GM23248 (cell line): ENCODE measurements at regions not wholly inside any gene's neighbourhood (a gene's known extent, or its start where the extent isn't known, plus 50 kb on each side); places are given as distances from the start of the nearest gene placed in this dataset.

Experiments used
- DNase-seq: peaks from one replicate; pipeline ENCODE4 v3.0.0-alpha.2; 2015
- H2AFZ ChIP-seq: fragments of 200-600 bp; sonication (generic); 2 replicates; pipeline ENCODE4 v1.6.1; 2016; ENCODE audit warnings: antibody characterized with exemption
- H3F3A ChIP-seq: fragments of 200-600 bp; sonication (generic); 2 replicates; pipeline ENCODE4 v1.6.1; 2016; ENCODE audit warnings: mild to moderate bottlenecking, antibody characterized with exemption, mixed run types; ENCODE audit not compliant: insufficient read depth
- H3K27ac ChIP-seq: fragments of 200-600 bp; sonication (generic); 2 replicates; pipeline ENCODE4 v1.5.1; 2016; ENCODE audit warnings: mild to moderate bottlenecking
- H3K27me3 ChIP-seq: fragments of 200-600 bp; sonication (generic); replicated peaks from 2 replicates; pipeline ENCODE4 v1.6.1; 2016; ENCODE audit warnings: mild to moderate bottlenecking; ENCODE audit not compliant: insufficient read depth
- H3K36me3 ChIP-seq: fragments of 200-600 bp; sonication (generic); 2 replicates; pipeline ENCODE4 v1.6.1; 2016; ENCODE audit warnings: low read depth, mild to moderate bottlenecking
- H3K4me1 ChIP-seq: fragments of 200-600 bp; sonication (generic); 2 replicates; pipeline ENCODE4 v1.6.1; 2016; ENCODE audit warnings: mild to moderate bottlenecking; ENCODE audit not compliant: insufficient read depth
- H3K4me2 ChIP-seq: fragments of 200-600 bp; sonication (generic); one replicate; pipeline ENCODE4 v1.6.1; 2016; ENCODE audit warnings: mild to moderate bottlenecking; ENCODE audit not compliant: unreplicated experiment
- H3K4me3 ChIP-seq: fragments of 200-600 bp; sonication (generic); 2 replicates; pipeline ENCODE4 v1.5.1; 2016; ENCODE audit warnings: mild to moderate bottlenecking
- H3K79me2 ChIP-seq: fragments of 200-600 bp; sonication (generic); 2 replicates; pipeline ENCODE4 v1.6.1; 2016; ENCODE audit warnings: mild to moderate bottlenecking; ENCODE audit not compliant: insufficient read depth
- H3K9ac ChIP-seq: fragments of 200-600 bp; sonication (generic); 2 replicates; pipeline ENCODE4 v1.6.1; 2016; ENCODE audit warnings: mild to moderate bottlenecking
- H3K9me2 ChIP-seq: fragments of 200-600 bp; sonication (generic); 2 replicates; pipeline ENCODE4 v1.6.1; 2016; ENCODE audit warnings: mixed run types, mild to moderate bottlenecking, moderate library complexity; ENCODE audit not compliant: insufficient read depth
- H3K9me3 ChIP-seq: fragments of 200-600 bp; sonication (generic); one replicate; pipeline ENCODE4 v1.6.1; 2017; ENCODE audit warnings: low read depth
- H4K20me1 ChIP-seq: fragments of 200-600 bp; sonication (generic); 2 replicates; pipeline ENCODE4 v1.6.0; 2016; ENCODE audit not compliant: insufficient read depth
- EZH2 ChIP-seq: fragments of 200-600 bp; sonication (generic); IDR thresholded peaks from 2 replicates; pipeline ENCODE4 v1.6.1; 2018; ENCODE audit warnings: antibody characterized with exemption, mild to moderate bottlenecking; ENCODE audit not compliant: insufficient read depth, poor library complexity, severe bottlenecking
- EZH2phosphoT487 ChIP-seq: fragments of 200-600 bp; sonication (generic); IDR thresholded peaks from 2 replicates; pipeline ENCODE4 v1.6.1; 2018; ENCODE audit warnings: antibody characterized with exemption, moderate library complexity, mild to moderate bottlenecking, low read depth; ENCODE audit not compliant: insufficient read depth
- WGBS, 2 experiments: methylation state at CpG; one replicate each; pipeline ENCODE4 v1.1.6; 2015 to 2017; ENCODE audit warnings: low lambda C conversion rate in 2 of 2, low coverage in 1 of 2; ENCODE audit errors: missing lambda C conversion rate in 2 of 2; 5-methylcytosine and 5-hydroxymethylcytosine counted together
- in situ Hi-C: fragments of 300-500 bp; cut with MboI; formaldehyde crosslinking; loops from 2 replicates; pipeline ENCODE4 v1.15.0; 2020

DNA sequence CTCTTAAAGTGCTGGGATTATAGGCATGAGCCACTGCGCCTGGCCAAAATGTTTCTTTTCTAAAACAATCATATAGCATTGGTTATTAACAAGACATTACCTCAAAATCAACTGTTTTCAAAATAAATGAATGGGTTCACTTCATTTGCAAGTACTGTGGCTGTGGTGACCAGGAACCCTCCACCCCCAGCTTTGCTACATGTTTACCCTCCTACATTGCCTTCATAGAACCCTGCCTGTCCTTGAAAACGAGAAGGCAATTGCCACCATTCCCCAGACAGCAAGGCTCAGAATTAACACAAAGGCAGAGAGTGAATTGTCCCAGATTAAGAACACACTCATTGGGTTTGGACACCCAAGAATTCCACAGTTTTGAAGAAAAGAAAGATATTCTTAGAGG lies 116.6 kb upstream of the LGSN start:
- no peaks in the 10 kb centered on the region for H3K9me3 ChIP-seq
- 34 to 38% methylated on average over 2 of the region's 2 CpGs for WGBS, 2 experiments
- DNase-seq: no peak

DNA sequence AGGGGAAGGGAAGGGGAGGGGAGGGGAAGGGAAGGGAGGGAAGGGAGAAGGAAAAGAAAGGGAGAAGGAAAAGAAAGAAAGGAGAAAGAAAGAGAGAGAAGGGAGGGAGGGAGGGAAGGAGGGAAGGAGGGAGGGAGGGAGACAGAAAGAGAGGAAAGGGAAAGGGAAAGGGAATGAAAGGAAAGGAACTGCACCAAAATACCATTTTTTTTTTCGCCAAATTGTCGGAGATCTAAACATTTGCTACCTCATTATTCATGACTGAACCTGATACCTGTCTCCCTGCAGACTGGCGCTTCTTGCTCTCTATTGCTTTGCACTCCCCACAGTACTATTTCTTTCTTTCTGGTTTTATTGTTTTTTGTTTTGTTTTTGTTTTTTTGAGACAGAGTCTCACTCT lies 117.3 kb upstream of the LGSN start:
- H3K4me1 ChIP-seq: no peaks in the 10 kb centered on the region
- TF ChIP-seq EZH2phosphoT487 (no peak), EZH2 (no peak)
- no peak for DNase-seq
- no peak overlapping the region for H3K9ac ChIP-seq
- no peaks in the 10 kb centered on the region for H3K9me3 ChIP-seq
- H2AFZ ChIP-seq: no peak overlapping the region
- peaks cover 7% of the 10 kb centered on the region; the same call in 1 of the 2 replicates for H3K27me3 ChIP-seq
- no peaks in the 10 kb centered on the region for H4K20me1 ChIP-seq
- H3K9me2 ChIP-seq: no peaks in the 10 kb centered on the region
- 15 to 31% methylated on average over 3 of the region's 3 CpGs for WGBS, 2 experiments
- no peaks in the 10 kb centered on the region for H3F3A ChIP-seq
- H3K36me3 ChIP-seq: no peaks in the 10 kb centered on the region
- H3K4me3 ChIP-seq: no peak overlapping the region
- H3K79me2 ChIP-seq: no peaks in the 10 kb centered on the region
- H3K4me2 ChIP-seq: no peak overlapping the region
- no peak overlapping the region for H3K27ac ChIP-seq
- in situ Hi-C loops: no loop called here

More for the DNA sequence above, 116.6 kb upstream of the LGSN start:
- H3K4me2 ChIP-seq: no peak overlapping the region
- TF ChIP-seq EZH2: no peak
- H3F3A ChIP-seq: no peaks in the 10 kb centered on the region
- in situ Hi-C loops: no loop called here
- no peaks in the 10 kb centered on the region for H3K9me2 ChIP-seq
- H3K4me1 ChIP-seq: no peaks in the 10 kb centered on the region
- no peak overlapping the region for H3K9ac ChIP-seq
- H3K27me3 ChIP-seq: peaks cover 7% of the 10 kb centered on the region; the same call in 1 of the 2 replicates
- no peaks in the 10 kb centered on the region for H3K79me2 ChIP-seq
- H4K20me1 ChIP-seq: no peaks in the 10 kb centered on the region
- no peak overlapping the region for H3K27ac ChIP-seq
- H3K4me3 ChIP-seq: no peak overlapping the region
- H3K36me3 ChIP-seq: no peaks in the 10 kb centered on the region
- H2AFZ ChIP-seq: no peak overlapping the region

DNA sequence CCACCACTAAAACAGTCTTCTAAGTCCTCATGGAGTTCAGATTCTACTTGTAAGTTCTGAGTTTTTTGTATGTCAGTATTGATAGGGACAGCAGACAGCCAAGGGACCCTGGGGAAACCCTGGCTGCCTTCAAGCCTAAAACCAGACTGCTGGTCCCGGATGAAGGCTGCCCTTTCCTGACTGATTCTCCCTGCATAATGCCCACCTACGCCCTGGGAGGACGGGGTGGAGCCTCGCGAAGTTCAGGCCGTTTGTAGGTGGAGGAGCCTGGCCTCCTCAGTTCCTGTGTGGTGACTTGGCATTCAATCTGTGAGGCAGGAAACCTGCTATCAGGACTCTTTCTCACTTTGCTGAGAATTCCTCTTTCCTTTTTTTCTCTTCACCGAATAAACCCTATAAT lies 120.3 kb upstream of the LGSN start:
- whole genome bisulfite sequencing, 2 experiments: 44 to 49% methylated on average over 7 of the region's 7 CpGs
- Histone ChIP-seq H3K36me3 (no peaks in the 10 kb centered on the region), H3F3A (no peaks in the 10 kb centered on the region), H3K27me3 (no peaks in the 10 kb centered on the region), H3K9ac (no peak overlapping the region), H3K9me3 (no peaks in the 10 kb centered on the region), H3K4me3 (no peak overlapping the region), H3K4me2 (no peak overlapping the region), H3K4me1 (no peaks in the 10 kb centered on the region), H3K9me2 (no peaks in the 10 kb centered on the region), H4K20me1 (no peaks in the 10 kb centered on the region), H2AFZ (no peak overlapping the region), H3K79me2 (no peaks in the 10 kb centered on the region), H3K27ac (no peak overlapping the region)
- in situ Hi-C loops: no loop called here
- no peak for DNase-seq
- TF ChIP-seq EZH2phosphoT487 (no peak), EZH2 (no peak)

DNA sequence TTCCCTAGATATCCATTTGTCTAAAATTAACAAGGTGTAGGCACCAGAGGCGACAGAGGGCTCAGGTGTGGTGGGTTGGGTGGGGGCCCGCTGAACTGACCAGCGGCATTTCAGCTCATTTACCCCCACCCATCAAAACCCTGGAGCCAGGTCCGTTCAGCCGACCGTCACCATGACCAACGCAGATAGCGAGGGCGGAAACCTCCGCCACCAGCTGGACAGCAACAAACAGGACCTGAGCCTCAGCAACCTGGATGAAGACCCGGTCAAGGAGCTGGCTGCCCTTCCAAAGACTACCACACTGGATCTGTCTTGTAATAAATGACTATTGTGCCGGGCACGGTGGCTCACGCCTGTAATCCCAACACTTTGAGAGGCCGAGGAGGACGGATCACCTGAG lies 120.8 kb upstream of the LGSN start:
- 60 to 65% methylated on average over 16 of the region's 16 CpGs for WGBS, 2 experiments
- Histone ChIP-seq H3K27ac (no peak overlapping the region), H3K79me2 (no peaks in the 10 kb centered on the region), H3K36me3 (no peaks in the 10 kb centered on the region), H3K9me3 (no peaks in the 10 kb centered on the region), H3K4me2 (no peak overlapping the region), H3K27me3 (no peaks in the 10 kb centered on the region), H3F3A (no peaks in the 10 kb centered on the region), H3K4me3 (no peak overlapping the region), H4K20me1 (no peaks in the 10 kb centered on the region), H3K4me1 (no peaks in the 10 kb centered on the region), H3K9me2 (no peaks in the 10 kb centered on the region), H3K9ac (no peak overlapping the region), H2AFZ (no peak overlapping the region)
- TF ChIP-seq EZH2: no peak
- no peak for TF ChIP-seq EZH2phosphoT487
- DNase-seq: no peak
- in situ Hi-C loops: no loop called here
